Activated CD4-positive, CD25-positive, alpha-beta regulatory T cell treated with anti-CD3 and anti-CD28 coated beads, Interleukin-2, amount 50 U/mL, for 72 hours (primary cell): ENCODE measurements at regions not wholly inside any gene's neighbourhood (a gene's known extent, or its start where the extent isn't known, plus 50 kb on each side); places are given as distances from the start of the nearest gene placed in this dataset.

Source experiments
- DNase-seq: peaks from one replicate; pipeline ENCODE4 v3.0.0; 2021

GRCh38 chr14:100400115-100400514 is 77.0 kb downstream of the SLC25A47 start:
- no peak for DNase-seq

GRCh38 chr14:100401031-100401692 is 78.0 kb downstream of the SLC25A47 start:
- DNase-seq: no peak

- no peak for DNase-seq
Observed at GRCh38 chr14:100401792-100402191, 78.7 kb downstream of the SLC25A47 start.

GRCh38 chr14:100402631-100403030 is 79.5 kb downstream of the SLC25A47 start:
- no peak for DNase-seq

GRCh38 chr14:100403105-100403504 is 80.0 kb downstream of the SLC25A47 start:
- DNase-seq: no peak

- DNase-seq: no peak
Observed at GRCh38 chr14:100403802-100404365, 80.7 kb downstream of the SLC25A47 start.

- no peak for DNase-seq
Observed at GRCh38 chr14:100404419-100404818, 81.3 kb downstream of the SLC25A47 start.

GRCh38 chr14:100405760-100406455 is 82.8 kb downstream of the SLC25A47 start:
- DNase-seq: no peak

- no peak for DNase-seq
Observed at GRCh38 chr14:100406505-100407131, 83.5 kb downstream of the SLC25A47 start.

- DNase-seq: no peak
Observed at GRCh38 chr14:100407376-100408102, 84.4 kb downstream of the SLC25A47 start.

GRCh38 chr14:100408350-100409002 is 85.3 kb downstream of the SLC25A47 start:
- DNase-seq: no peak

GRCh38 chr14:100409003-100409360 is 85.8 kb downstream of the SLC25A47 start:
- no peak for DNase-seq

GRCh38 chr14:100409651-100410050 is 86.5 kb downstream of the SLC25A47 start:
- no peak for DNase-seq

- DNase-seq: no peak
Observed at GRCh38 chr14:100410056-100410565, 87.0 kb downstream of the SLC25A47 start.

GRCh38 chr14:100413699-100414098 is 90.6 kb downstream of the SLC25A47 start:
- DNase-seq: no peak

GRCh38 chr14:100415226-100415625 is 92.1 kb downstream of the SLC25A47 start:
- no peak for DNase-seq

- DNase-seq: no peak
Observed at GRCh38 chr14:100416081-100416680, 93.0 kb downstream of the SLC25A47 start.

GRCh38 chr14:100416921-100417860 is 94.1 kb downstream of the SLC25A47 start:
- no peak for DNase-seq

GRCh38 chr14:100419856-100420255 is 96.7 kb downstream of the SLC25A47 start:
- DNase-seq: no peak

- DNase-seq: no peak
Observed at GRCh38 chr14:100421756-100422470, 98.8 kb downstream of the SLC25A47 start.
